Motor neuron (in vitro differentiated cells): ENCODE measurements at regions not wholly inside any gene's neighbourhood (a gene's known extent, or its start where the extent isn't known, plus 50 kb on each side); places are given as distances from the start of the nearest gene placed in this dataset.
A peak's percentile ranks its signal among the peaks of the same experiment; 100 is the strongest.
"Not testable (repeated sequence)": the region's sequence is repeated elsewhere in the genome, so short reads cannot be mapped to it uniquely, and the experiment has no call there.

Experiments
- ATAC-seq, 8 experiments: fragments of 200-7000 bp; cut with Tn5 transposase; replicated peaks in 6 of 8; 2 replicates each; pipeline ENCODE4 v1.8.0; 2021; ENCODE audit warnings: mild to moderate bottlenecking in 8 of 8, moderate library complexity in 8 of 8
- H3K27ac ChIP-seq, 2 donors: fragments of 250-450 bp; sonication (Bioruptor Pico); 2 replicates each; pipeline ENCODE4 v1.9.0; 2021; ENCODE audit warnings: antibody characterized with exemption in 2 of 2, mild to moderate bottlenecking in 2 of 2, moderate library complexity in 1 of 2
- H3K4me1 ChIP-seq, 2 donors: fragments of 250-450 bp; sonication (Bioruptor Pico); replicated peaks in 1 of 2; 2 replicates each; pipeline ENCODE4 v1.6.1; 2021; ENCODE audit warnings: antibody characterized with exemption in 2 of 2, mild to moderate bottlenecking in 2 of 2, moderate library complexity in 1 of 2
- H3K4me3 ChIP-seq, 5 donors: fragments of 250-450 bp; sonication (Bioruptor Pico); 2 replicates each; pipeline ENCODE4 v1.9.0; 2021; ENCODE audit warnings: antibody characterized with exemption in 5 of 5, mild to moderate bottlenecking in 5 of 5, moderate library complexity in 4 of 5
- WGBS, 10 experiments: fragments of 450-650 bp; shearing (Covaris generic); methylation state at CpG; one replicate each; pipeline ENCODE4 v1.0.0; 2022; 5-methylcytosine and 5-hydroxymethylcytosine counted together
- in situ Hi-C, 9 experiments: fragments of 400-800 bp; cut with MboI; loops; one replicate each; pipeline ENCODE4 v1.15.0; 2021; ENCODE audit warnings: low sequenced_read_pairs in 9 of 9, low pct_unique_long_range_greater_than_20kb in 2 of 9; ENCODE audit not compliant: unreplicated experiment in 9 of 9

DNA sequence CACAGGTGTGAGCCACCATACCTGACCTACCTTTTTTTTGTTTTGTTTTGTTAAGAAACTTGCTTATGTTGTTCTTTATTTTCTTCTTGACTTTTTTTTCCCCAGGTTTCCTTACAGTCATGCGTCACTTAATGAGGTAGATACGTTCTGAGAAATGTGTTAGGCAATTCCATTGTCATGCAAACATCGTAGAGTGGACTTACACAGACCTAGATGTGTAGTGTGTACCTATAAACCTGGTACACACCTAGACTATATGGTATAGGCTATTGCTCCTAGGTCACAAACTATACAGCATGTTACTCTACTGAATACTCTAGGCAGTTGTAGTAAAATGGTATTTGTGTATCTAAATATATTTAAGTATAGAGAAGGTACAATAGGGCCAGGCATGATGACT is 448.6 kb downstream of the SPATA31D1 start:
- in situ Hi-C loops: not testable (repeated sequence)
- 72 to 100% (median 90%) methylated on average over 1 to 3 of the region's 3 CpGs; no CpG with 5 or more reads in 3 of the 10 experiments for WGBS, 10 experiments

GRCh38 chr9:82438581-82438980 is 450.0 kb downstream of the SPATA31D1 start:
- Histone ChIP-seq H3K4me1 (no peaks in the 10 kb centered on the region), H3K27ac (no peak overlapping the region), H3K4me3 (no peak overlapping the region)
- ATAC-seq: no peak
- in situ Hi-C loops: no loop called here

More for the DNA sequence above, 448.6 kb downstream of the SPATA31D1 start:
- not testable (repeated sequence) for H3K4me1 ChIP-seq, H3K4me3 ChIP-seq, ATAC-seq, H3K27ac ChIP-seq

GRCh38 chr9:82443312-82443711 is 454.7 kb downstream of the SPATA31D1 start:
- H3K4me3 ChIP-seq: no peak overlapping the region
- in situ Hi-C loops: no loop called here
- H3K4me1 ChIP-seq: no peaks in the 10 kb centered on the region
- no peak overlapping the region for H3K27ac ChIP-seq
- ATAC-seq: no peak

DNA sequence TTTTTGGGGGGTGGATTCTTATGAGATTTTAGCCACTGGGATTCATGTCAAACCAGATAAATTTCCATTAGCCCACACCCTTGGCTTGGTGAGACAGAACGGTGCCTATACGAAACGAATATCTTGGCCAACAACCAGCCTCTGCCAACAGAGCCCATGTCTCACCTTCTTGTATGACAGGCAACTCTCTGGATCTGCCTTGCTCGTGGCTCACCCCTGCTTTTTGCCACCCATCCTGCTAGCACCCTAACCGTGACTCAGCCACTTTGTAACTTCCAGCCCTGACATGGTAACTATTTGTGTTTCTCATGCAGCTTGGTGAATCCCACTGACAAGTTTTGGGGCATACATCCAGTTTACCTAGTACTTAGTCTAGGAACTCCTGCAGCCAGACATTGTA is 457.0 kb downstream of the SPATA31D1 start:
- Histone ChIP-seq H3K27ac (no peak overlapping the region), H3K4me3 (no peak overlapping the region), H3K4me1 (no peaks in the 10 kb centered on the region)
- no peak for ATAC-seq
- WGBS, 10 experiments: 10 to 100% (median 79%) methylated on average over 2 to 5 of the region's 5 CpGs; no CpG with 5 or more reads in 2 of the 10 experiments
- in situ Hi-C loops: no loop called here

DNA sequence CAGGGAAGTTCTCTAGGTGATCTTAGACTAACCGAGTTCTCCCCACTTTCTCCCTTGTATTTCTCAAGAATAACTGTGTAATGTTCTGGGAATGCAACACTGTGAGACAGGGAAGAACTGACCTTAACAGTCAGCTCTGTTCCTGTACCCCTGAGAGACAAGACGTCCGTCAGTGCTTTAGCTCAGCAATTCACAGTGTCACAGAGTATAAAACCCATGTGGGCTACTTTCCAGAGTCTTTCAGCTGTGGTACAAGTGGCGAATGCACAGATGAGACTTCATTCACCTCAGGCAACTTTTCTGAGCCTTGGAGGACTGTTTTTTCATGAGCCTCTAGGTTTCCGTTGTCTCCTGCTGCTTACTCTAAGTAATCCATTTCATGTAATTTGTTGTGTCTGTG is 458.8 kb downstream of the SPATA31D1 start:
- WGBS, 10 experiments: 0 to 90% (median 79%) methylated on average over 1 to 5 of the region's 5 CpGs; no CpG with 5 or more reads in 1 of the 10 experiments
- in situ Hi-C loops: no loop called here
- Histone ChIP-seq H3K4me1 (no peaks in the 10 kb centered on the region), H3K4me3 (no peak overlapping the region), H3K27ac (no peak overlapping the region)
- no peak for ATAC-seq

GRCh38 chr9:82449986-82450385 is 461.4 kb downstream of the SPATA31D1 start:
- Histone ChIP-seq H3K4me3 (no peak overlapping the region), H3K4me1 (no peaks in the 10 kb centered on the region), H3K27ac (no peak overlapping the region)
- peak in 1 of 8 experiments; percentile 34 for ATAC-seq
- in situ Hi-C loops: no loop called here

- in situ Hi-C loops: no loop called here
- ATAC-seq: no peak
- WGBS, 10 experiments: 8 to 100% (median 80%) methylated on average over 1 to 3 of the region's 3 CpGs; no CpG with 5 or more reads in 1 of the 10 experiments
- Histone ChIP-seq H3K4me3 (no peak overlapping the region), H3K27ac (no peak overlapping the region), H3K4me1 (peaks cover 0 to 4% of the 10 kb centered on the region in 2 donors)
Observed at GRCh38 chr9:82454509-82455190, 466.1 kb downstream of the SPATA31D1 start.

- WGBS, 10 experiments: 0 to 100% (median 86%) methylated on average over 1 of the region's 1 CpG; no CpG with 5 or more reads in 3 of the 10 experiments
- in situ Hi-C loops: no loop called here
- Histone ChIP-seq H3K4me3 (no peak overlapping the region), H3K4me1 (peaks cover 0 to 4% of the 10 kb centered on the region in 2 donors), H3K27ac (no peak overlapping the region)
- peak in 3 of 8 experiments; percentile 53 to 96 (median 81) for ATAC-seq
Observed at GRCh38 chr9:82456642-82457041, 468.1 kb downstream of the SPATA31D1 start.

GRCh38 chr9:82457298-82457697 is 468.7 kb downstream of the SPATA31D1 start:
- Histone ChIP-seq H3K4me1 (peaks cover 0 to 4% of the 10 kb centered on the region in 2 donors), H3K4me3 (no peak overlapping the region), H3K27ac (no peak overlapping the region)
- ATAC-seq: peak in 1 of 8 experiments; percentile 36
- in situ Hi-C loops: no loop called here
- WGBS, 10 experiments: 35 to 100% (median 68%) methylated on average over 1 to 2 of the region's 2 CpGs; no CpG with 5 or more reads in 2 of the 10 experiments

DNA sequence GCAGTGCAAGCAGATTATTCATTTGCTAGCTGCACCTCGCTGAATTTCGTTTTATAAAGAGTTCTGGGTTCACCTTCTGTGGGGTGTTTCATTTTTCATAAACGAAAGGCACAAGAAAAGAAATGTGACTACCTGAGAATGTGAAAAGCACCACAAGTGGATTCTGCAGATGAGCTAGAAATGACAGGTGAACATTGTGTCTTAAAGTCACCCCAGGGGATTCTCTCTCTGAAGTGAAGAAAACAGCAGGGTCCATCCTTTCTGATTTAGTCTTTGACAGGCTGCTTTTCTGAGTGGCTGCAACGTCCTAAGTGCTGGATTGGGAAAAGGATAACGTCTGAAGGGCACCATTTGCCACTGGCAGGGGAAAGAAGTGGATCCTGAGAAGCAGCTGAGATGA is 469.3 kb downstream of the SPATA31D1 start:
- 8 to 70% (median 60%) methylated on average over 2 to 5 of the region's 5 CpGs for WGBS, 10 experiments
- ATAC-seq: no peak
- in situ Hi-C loops: no loop called here
- no peak overlapping the region for H3K27ac ChIP-seq
- peaks cover 0 to 4% of the 10 kb centered on the region in 2 donors for H3K4me1 ChIP-seq
- H3K4me3 ChIP-seq: no peak overlapping the region

GRCh38 chr9:82458296-82458695 is 469.7 kb downstream of the SPATA31D1 start:
- ATAC-seq: no peak
- Histone ChIP-seq H3K4me1 (peaks cover 0 to 4% of the 10 kb centered on the region in 2 donors), H3K4me3 (no peak overlapping the region), H3K27ac (no peak overlapping the region)
- in situ Hi-C loops: no loop called here
- 38 to 100% (median 79%) methylated on average over 1 to 2 of the region's 2 CpGs; no CpG with 5 or more reads in 3 of the 10 experiments for WGBS, 10 experiments

DNA sequence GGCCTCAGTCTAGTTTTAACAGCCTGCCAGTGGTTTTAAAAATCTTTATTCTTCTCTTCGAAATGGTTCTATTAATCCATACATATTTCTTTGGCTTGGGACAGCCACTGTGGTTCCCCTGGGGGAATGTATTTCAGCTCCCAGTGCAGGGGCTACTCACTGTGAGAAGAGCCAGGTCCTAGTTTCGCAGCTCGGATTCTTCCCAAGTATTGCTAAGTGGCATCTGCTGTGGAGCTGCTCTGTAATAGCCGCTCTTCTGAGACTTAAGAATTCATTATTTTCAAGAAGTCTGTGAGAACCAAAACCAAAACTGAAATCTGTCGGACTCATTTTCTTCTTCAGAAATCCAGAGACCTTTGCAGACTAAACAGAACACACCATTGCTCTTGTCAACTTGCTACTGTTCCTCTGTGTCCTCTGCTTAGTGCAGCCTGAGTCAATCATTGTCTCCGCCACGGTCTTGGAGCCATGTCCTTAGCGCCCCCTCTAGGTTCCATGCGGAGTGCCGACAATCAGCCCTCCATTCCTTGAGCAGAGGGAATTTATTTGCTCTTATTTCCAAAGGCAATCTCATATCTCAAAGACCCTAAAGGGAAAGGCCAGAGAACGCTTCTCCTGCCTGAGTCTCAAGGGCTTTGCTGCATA is 478.2 kb downstream of the SPATA31D1 start:
- in situ Hi-C loops: no loop called here
- ATAC-seq: peak in 7 of 8 experiments; percentile 38 to 89 (median 73)
- 37 to 94% (median 74%) methylated on average over 3 to 11 of the region's 11 CpGs; no CpG with 5 or more reads in 2 of the 10 experiments for WGBS, 10 experiments

GRCh38 chr9:82467436-82467835 is 478.9 kb downstream of the SPATA31D1 start:
- ATAC-seq: peak in 5 of 8 experiments; percentile 82 to 89 (median 84)
- in situ Hi-C loops: no loop called here
- H3K4me1 ChIP-seq: peaks cover 3 to 21% of the 10 kb centered on the region in 2 donors
- no peak overlapping the region for H3K27ac ChIP-seq
- WGBS, 10 experiments: 13 to 76% (median 49%) methylated on average over 1 to 2 of the region's 2 CpGs
- H3K4me3 ChIP-seq: no peak overlapping the region

More for the DNA sequence above, 478.2 kb downstream of the SPATA31D1 start:
- H3K4me1 ChIP-seq: peaks cover 3 to 21% of the 10 kb centered on the region in 2 donors
- no peak overlapping the region for H3K4me3 ChIP-seq
- H3K27ac ChIP-seq: no peak overlapping the region

DNA sequence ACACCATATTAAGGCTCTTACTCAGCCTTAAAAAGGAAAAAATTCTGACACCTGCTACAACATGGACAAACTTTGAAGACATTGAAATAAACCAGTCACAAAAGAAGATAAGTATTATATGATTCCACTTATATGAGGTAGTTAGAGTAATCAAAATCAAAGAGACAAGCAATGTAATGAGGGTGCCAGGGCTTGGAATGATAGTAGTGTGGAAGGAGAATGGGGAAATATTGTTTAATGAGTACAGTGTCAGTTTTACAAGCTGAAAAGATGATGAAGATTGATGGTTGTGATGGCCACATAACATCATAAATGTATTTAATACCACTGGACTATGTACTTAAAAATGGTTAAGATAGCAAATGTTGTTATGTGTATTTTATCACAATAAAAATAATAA is 485.7 kb downstream of the SPATA31D1 start:
- H3K27ac ChIP-seq: no peak overlapping the region
- ATAC-seq: no peak
- in situ Hi-C loops: no loop called here
- H3K4me1 ChIP-seq: peaks cover 0 to 7% of the 10 kb centered on the region in 2 donors
- no peak overlapping the region for H3K4me3 ChIP-seq
